ENCODE measurements at regions not wholly inside any gene's neighbourhood (a gene's known extent, or its start where the extent isn't known, plus 50 kb on each side); places are given as distances from the start of the nearest gene placed in this dataset.

- Histone ChIP-seq H3F3A (ENCODE audit: low read depth) (no peaks in the 10 kb centered on the region), H3K36me3 (ENCODE audit: insufficient read depth, low read length) (no peaks in the 10 kb centered on the region), H3K9ac (ENCODE audit: low read depth, low read length, poor library complexity, severe bottlenecking) (no peak overlapping the region), H3K4me3 (ENCODE audit: low read length, poor library complexity, severe bottlenecking) (no peak overlapping the region), H2AFZ (ENCODE audit: low read length) (no peak overlapping the region), H3K4me2 (ENCODE audit: low read depth, low read length, poor library complexity, severe bottlenecking) (peak overlapping the region; percentile 52), H3K4me1 (ENCODE audit: insufficient read depth, low read length, poor library complexity, severe bottlenecking) (peaks cover 19% of the 10 kb centered on the region), H3K9me2 (replicated peaks; ENCODE audit: low read depth, low read length) (no peaks in the 10 kb centered on the region), H3K9me3 (ENCODE audit: insufficient read depth, low read depth, low read length) (no peaks in the 10 kb centered on the region), H3K27me3 (ENCODE audit: insufficient read depth, low read length, poor library complexity, severe bottlenecking) (no peaks in the 10 kb centered on the region), H3K79me2 (ENCODE audit: insufficient read depth, low read length) (no peaks in the 10 kb centered on the region), H4K20me1 (ENCODE audit: insufficient read depth, low read length, poor library complexity, severe bottlenecking) (no peaks in the 10 kb centered on the region)
- TF ChIP-seq EZH2phosphoT487 (IDR thresholded peaks at IDR 0.05; ENCODE audit: borderline replicate concordance): no peak
- TF ChIP-seq, protein P1, sequence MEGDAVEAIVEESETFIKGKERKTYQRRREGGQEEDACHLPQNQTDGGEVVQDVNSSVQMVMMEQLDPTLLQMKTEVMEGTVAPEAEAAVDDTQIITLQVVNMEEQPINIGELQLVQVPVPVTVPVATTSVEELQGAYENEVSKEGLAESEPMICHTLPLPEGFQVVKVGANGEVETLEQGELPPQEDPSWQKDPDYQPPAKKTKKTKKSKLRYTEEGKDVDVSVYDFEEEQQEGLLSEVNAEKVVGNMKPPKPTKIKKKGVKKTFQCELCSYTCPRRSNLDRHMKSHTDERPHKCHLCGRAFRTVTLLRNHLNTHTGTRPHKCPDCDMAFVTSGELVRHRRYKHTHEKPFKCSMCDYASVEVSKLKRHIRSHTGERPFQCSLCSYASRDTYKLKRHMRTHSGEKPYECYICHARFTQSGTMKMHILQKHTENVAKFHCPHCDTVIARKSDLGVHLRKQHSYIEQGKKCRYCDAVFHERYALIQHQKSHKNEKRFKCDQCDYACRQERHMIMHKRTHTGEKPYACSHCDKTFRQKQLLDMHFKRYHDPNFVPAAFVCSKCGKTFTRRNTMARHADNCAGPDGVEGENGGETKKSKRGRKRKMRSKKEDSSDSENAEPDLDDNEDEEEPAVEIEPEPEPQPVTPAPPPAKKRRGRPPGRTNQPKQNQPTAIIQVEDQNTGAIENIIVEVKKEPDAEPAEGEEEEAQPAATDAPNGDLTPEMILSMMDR (conservative IDR thresholded peaks at IDR 0.05; ENCODE audit: low read length): no peak
These were observed 81.1 kb upstream of the SLCO4A1 start for GRCh38 chr20:62561182-62561581.

GRCh38 chr20:62561948-62562347 lies 80.4 kb upstream of the SLCO4A1 start:
- H3K9ac ChIP-seq (ENCODE audit: low read depth, low read length, poor library complexity, severe bottlenecking): peak overlapping the region; percentile 26
- H2AFZ ChIP-seq (ENCODE audit: low read length): no peak overlapping the region
- TF ChIP-seq, protein P1 (conservative IDR thresholded peaks at IDR 0.05; ENCODE audit: low read length): no peak
- H3K9me2 ChIP-seq (replicated peaks; ENCODE audit: low read depth, low read length): no peaks in the 10 kb centered on the region
- no peaks in the 10 kb centered on the region for H3F3A ChIP-seq (ENCODE audit: low read depth)
- H3K9me3 ChIP-seq (ENCODE audit: insufficient read depth, low read depth, low read length): no peaks in the 10 kb centered on the region
- no peaks in the 10 kb centered on the region for H4K20me1 ChIP-seq (ENCODE audit: insufficient read depth, low read length, poor library complexity, severe bottlenecking)
- no peaks in the 10 kb centered on the region for H3K36me3 ChIP-seq (ENCODE audit: insufficient read depth, low read length)
- H3K79me2 ChIP-seq (ENCODE audit: insufficient read depth, low read length): no peaks in the 10 kb centered on the region
- H3K27me3 ChIP-seq (ENCODE audit: insufficient read depth, low read length, poor library complexity, severe bottlenecking): no peaks in the 10 kb centered on the region
- H3K4me2 ChIP-seq (ENCODE audit: low read depth, low read length, poor library complexity, severe bottlenecking): peak overlapping the region; percentile 52
- peaks cover 11% of the 10 kb centered on the region for H3K4me1 ChIP-seq (ENCODE audit: insufficient read depth, low read length, poor library complexity, severe bottlenecking)
- no peak overlapping the region for H3K4me3 ChIP-seq (ENCODE audit: low read length, poor library complexity, severe bottlenecking)

DNA sequence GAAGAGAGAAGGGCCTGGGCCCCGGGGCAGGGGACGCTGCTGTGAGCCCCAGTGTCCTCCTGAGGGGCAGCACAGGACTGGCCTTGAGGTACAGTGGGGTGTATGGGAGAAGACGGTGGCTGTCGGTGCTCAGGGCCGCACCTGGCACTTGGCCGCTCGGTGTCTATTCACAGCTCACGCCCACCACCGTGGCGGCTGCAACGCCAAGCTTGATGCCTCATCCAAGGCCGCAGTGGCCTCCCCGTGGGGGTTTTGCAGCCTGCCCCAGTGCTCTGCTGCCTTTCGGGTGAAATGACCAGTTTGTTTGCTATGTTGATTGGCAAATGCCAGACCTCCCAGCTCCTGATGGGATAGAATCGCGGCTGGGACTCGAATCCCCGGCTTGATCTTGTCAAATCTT lies 79.5 kb upstream of the SLCO4A1 start:
- no peaks in the 10 kb centered on the region for H4K20me1 ChIP-seq (ENCODE audit: insufficient read depth, low read length, poor library complexity, severe bottlenecking)
- H3F3A ChIP-seq (ENCODE audit: low read depth): no peaks in the 10 kb centered on the region
- no peak overlapping the region for H2AFZ ChIP-seq (ENCODE audit: low read length)
- H3K4me3 ChIP-seq (ENCODE audit: low read length, poor library complexity, severe bottlenecking): no peak overlapping the region
- TF ChIP-seq EZH2phosphoT487 (IDR thresholded peaks at IDR 0.05; ENCODE audit: borderline replicate concordance): no peak
- TF ChIP-seq, protein P1 (conservative IDR thresholded peaks at IDR 0.05; ENCODE audit: low read length): no peak
- H3K4me1 ChIP-seq (ENCODE audit: insufficient read depth, low read length, poor library complexity, severe bottlenecking): peaks cover 7% of the 10 kb centered on the region
- no peaks in the 10 kb centered on the region for H3K79me2 ChIP-seq (ENCODE audit: insufficient read depth, low read length)
- no peaks in the 10 kb centered on the region for H3K27me3 ChIP-seq (ENCODE audit: insufficient read depth, low read length, poor library complexity, severe bottlenecking)
- H3K9ac ChIP-seq (ENCODE audit: low read depth, low read length, poor library complexity, severe bottlenecking): no peak overlapping the region
- no peaks in the 10 kb centered on the region for H3K9me3 ChIP-seq (ENCODE audit: insufficient read depth, low read depth, low read length)
- H3K36me3 ChIP-seq (ENCODE audit: insufficient read depth, low read length): no peaks in the 10 kb centered on the region
- no peak overlapping the region for H3K4me2 ChIP-seq (ENCODE audit: low read depth, low read length, poor library complexity, severe bottlenecking)
- H3K9me2 ChIP-seq (replicated peaks; ENCODE audit: low read depth, low read length): no peaks in the 10 kb centered on the region
